ENCODE measurements at regions not wholly inside any gene's neighbourhood (a gene's known extent, or its start where the extent isn't known, plus 50 kb on each side); places are given as distances from the start of the nearest gene placed in this dataset.

DNA sequence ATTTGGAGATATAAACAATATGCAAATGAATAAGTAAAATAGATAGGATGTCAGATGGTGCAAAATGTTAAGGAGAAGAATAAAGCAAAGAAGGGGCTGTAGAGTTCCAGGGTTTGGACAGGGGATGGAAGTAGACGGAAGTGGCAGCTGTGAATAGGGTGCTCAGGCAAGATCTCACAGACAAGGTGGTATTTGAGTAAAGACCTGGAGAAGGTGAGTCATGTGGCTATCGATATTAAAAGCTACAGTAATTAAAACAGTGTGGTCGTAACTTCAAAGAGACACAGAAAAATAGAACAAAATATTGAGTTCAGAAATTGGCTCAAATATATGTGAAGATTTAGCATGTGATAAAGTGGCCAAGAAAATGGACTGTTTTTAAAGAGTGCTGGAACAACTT is 61.3 kb upstream of the SLC38A2 start:
- Histone ChIP-seq H3K27me3 (ENCODE audit: control insufficient read depth, insufficient read depth, low read length) (no peaks in the 10 kb centered on the region), H3K36me3 (ENCODE audit: control insufficient read depth, insufficient read depth, low read length) (no peaks in the 10 kb centered on the region), H3K4me1 (ENCODE audit: control insufficient read depth, insufficient read depth, low read length) (peaks cover 3% of the 10 kb centered on the region), H3K9me3 (ENCODE audit: control insufficient read depth, low read depth, low read length) (no peaks in the 10 kb centered on the region), H3K27ac (ENCODE audit: low read length) (no peak overlapping the region), H3K4me3 (ENCODE audit: low read length) (no peak overlapping the region)
- DNase-seq = no peak
- 100% methylated on average over 2 of the region's 3 CpGs for WGBS (ENCODE audit: insufficient coverage, low lambda C conversion rate)

GRCh38 chr12:46432325-46432724 is 59.8 kb upstream of the SLC38A2 start:
- 71% methylated on average over 4 of the region's 6 CpGs for WGBS (ENCODE audit: insufficient coverage, low lambda C conversion rate)

GRCh38 chr12:46430340-46430948 is 57.9 kb upstream of the SLC38A2 start:
- peak overlapping the region; percentile 31 for H3K27ac ChIP-seq (ENCODE audit: low read length)
- peaks cover 3% of the 10 kb centered on the region for H3K4me1 ChIP-seq (ENCODE audit: control insufficient read depth, insufficient read depth, low read length)
- WGBS (ENCODE audit: insufficient coverage, low lambda C conversion rate) = no CpG with 5 or more reads among the region's 2 CpGs
- H3K9me3 ChIP-seq (ENCODE audit: control insufficient read depth, low read depth, low read length) = no peaks in the 10 kb centered on the region
- no peak overlapping the region for H3K4me3 ChIP-seq (ENCODE audit: low read length)
- no peaks in the 10 kb centered on the region for H3K36me3 ChIP-seq (ENCODE audit: control insufficient read depth, insufficient read depth, low read length)
- DNase-seq = peak; percentile 44 to 81
- no peaks in the 10 kb centered on the region for H3K27me3 ChIP-seq (ENCODE audit: control insufficient read depth, insufficient read depth, low read length)

More at GRCh38 chr12:46432325-46432724, 59.8 kb upstream of the SLC38A2 start:
- no peak for DNase-seq
- Histone ChIP-seq H3K27ac (ENCODE audit: low read length) (no peak overlapping the region), H3K36me3 (ENCODE audit: control insufficient read depth, insufficient read depth, low read length) (no peaks in the 10 kb centered on the region), H3K4me3 (ENCODE audit: low read length) (no peak overlapping the region), H3K9me3 (ENCODE audit: control insufficient read depth, low read depth, low read length) (no peaks in the 10 kb centered on the region), H3K27me3 (ENCODE audit: control insufficient read depth, insufficient read depth, low read length) (no peaks in the 10 kb centered on the region), H3K4me1 (ENCODE audit: control insufficient read depth, insufficient read depth, low read length) (peaks cover 3% of the 10 kb centered on the region)

Data from large intestine (tissue), 3 donors.